Astrocyte of the cerebellum (primary cell): ENCODE measurements at regions not wholly inside any gene's neighbourhood (a gene's known extent, or its start where the extent isn't known, plus 50 kb on each side); places are given as distances from the start of the nearest gene placed in this dataset.
"Not testable (repeated sequence)": the region's sequence is repeated elsewhere in the genome, so short reads cannot be mapped to it uniquely, and the experiment has no call there.

Experiments
- DNase-seq: peaks from one replicate; pipeline ENCODE4 v3.0.0-alpha.2; 2011; ENCODE audit warnings: low read depth
- H3K4me3 ChIP-seq: 2 replicates; pipeline ENCODE4 v1.5.1; 2011; ENCODE audit warnings: mild to moderate bottlenecking, low read depth, low read length, moderate library complexity
- CTCF ChIP-seq: IDR thresholded peaks from 2 replicates; pipeline ENCODE4 v1.5.1; 2012; ENCODE audit warnings: low read length, low read depth, moderate library complexity, mild to moderate bottlenecking; ENCODE audit errors: missing control alignments
- in situ Hi-C: cut with HindIII; loops from 2 replicates; pipeline ENCODE4 v1.10.0; 2017; ENCODE audit warnings: low sequenced_read_pairs

- DNase-seq: no peak
- no peak for TF ChIP-seq CTCF
- H3K4me3 ChIP-seq: no peak overlapping the region
- in situ Hi-C loops: no loop called here
Observed at GRCh38 chr10:81251457-81252115, 623.4 kb upstream of the NRG3 start.

GRCh38 chr10:81264991-81265390, 610.0 kb upstream of the NRG3 start:
- in situ Hi-C loops: not testable (repeated sequence)

GRCh38 chr10:81270051-81270450, 604.9 kb upstream of the NRG3 start:
- DNase-seq: no peak
- in situ Hi-C loops: no loop called here
- H3K4me3 ChIP-seq: no peak overlapping the region
- no peak for TF ChIP-seq CTCF

More at GRCh38 chr10:81264991-81265390, 610.0 kb upstream of the NRG3 start:
- not testable (repeated sequence) for DNase-seq, H3K4me3 ChIP-seq

- H3K4me3 ChIP-seq: no peak overlapping the region
- no peak for TF ChIP-seq CTCF
- DNase-seq: no peak
- in situ Hi-C loops: no loop called here
Observed at GRCh38 chr10:81280497-81281479, 594.2 kb upstream of the NRG3 start.

- DNase-seq: no peak
- H3K4me3 ChIP-seq: no peak overlapping the region
- in situ Hi-C loops: no loop called here
- TF ChIP-seq CTCF: no peak
Observed at GRCh38 chr10:81288544-81288943, 586.5 kb upstream of the NRG3 start.

GRCh38 chr10:81297292-81297691, 577.7 kb upstream of the NRG3 start:
- DNase-seq: no peak
- no peak for TF ChIP-seq CTCF
- in situ Hi-C loops: no loop called here
- no peak overlapping the region for H3K4me3 ChIP-seq

GRCh38 chr10:81303656-81304055, 571.3 kb upstream of the NRG3 start:
- in situ Hi-C loops: no loop called here
- DNase-seq: no peak
- no peak overlapping the region for H3K4me3 ChIP-seq
- TF ChIP-seq CTCF: no peak
